ENCODE measurements at regions not wholly inside any gene's neighbourhood (a gene's known extent, or its start where the extent isn't known, plus 50 kb on each side); places are given as distances from the start of the nearest gene placed in this dataset.

DNA sequence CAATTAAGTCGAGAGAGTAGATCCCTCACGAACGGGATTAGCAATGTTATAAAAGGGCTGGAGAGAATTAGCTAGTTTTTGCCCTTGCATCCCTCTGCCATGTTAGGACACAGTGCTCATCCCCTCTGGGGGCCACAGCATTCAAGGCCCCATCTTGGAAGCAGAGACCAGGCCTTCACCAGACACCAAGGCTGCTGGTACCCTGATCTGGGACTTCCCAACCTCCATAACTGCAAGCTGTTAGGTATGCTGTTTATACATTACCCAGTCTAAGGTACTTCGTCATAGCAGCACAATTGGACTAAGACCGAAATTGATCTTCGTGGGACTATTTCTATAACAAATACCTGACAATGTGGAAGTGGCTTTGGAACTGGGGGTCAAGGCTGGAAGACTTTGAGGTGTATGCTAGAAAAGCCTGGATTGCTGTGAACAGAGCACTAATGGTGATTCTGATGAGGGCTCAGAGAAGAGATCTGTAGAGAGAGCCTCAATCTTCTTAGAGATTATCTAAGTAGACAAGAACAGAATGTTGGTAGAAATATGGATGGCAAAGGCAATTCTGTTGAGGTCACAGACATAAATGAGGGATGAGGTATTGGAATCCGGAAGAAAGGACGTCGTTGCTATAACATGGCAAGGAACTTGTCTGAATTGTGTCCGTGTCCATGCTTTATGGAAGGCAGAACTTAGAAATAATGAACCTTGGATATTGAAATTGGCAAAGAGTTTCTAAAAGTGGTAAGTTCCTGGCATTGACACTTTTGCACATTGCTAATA, 83.8 kb upstream of the KIF26B start:
- CTCF ChIA-PET: interaction anchor here (0.9 to 1.1 kb wide), 2 partner anchors 9 to 29 kb away, joined by 3 read pairs; no protein-coding TSS in a partner anchor

More for the DNA sequence above, 83.8 kb upstream of the KIF26B start:
- H3K4me1 ChIP-seq (ENCODE audit: control insufficient read depth, extremely low read depth, insufficient read depth, low read length): no peaks in the 10 kb centered on the region
- H3K9me1 ChIP-seq (replicated peaks; ENCODE audit: control insufficient read depth, extremely low read depth, insufficient read depth, low read length): no peaks in the 10 kb centered on the region
- no peaks in the 10 kb centered on the region for H3K79me2 ChIP-seq (ENCODE audit: control insufficient read depth, insufficient read depth, low read length)
- no peaks in the 10 kb centered on the region for H3K36me3 ChIP-seq (ENCODE audit: control insufficient read depth in 2 of 2, extremely low read depth in 1 of 2, insufficient read depth in 2 of 2, low read length in 2 of 2)
- no peak overlapping the region for H2AFZ ChIP-seq (ENCODE audit: low read depth, low read length)
- no peaks in the 10 kb centered on the region for H4K20me1 ChIP-seq (replicated peaks; ENCODE audit: control insufficient read depth, extremely low read depth, insufficient read depth, low read length)
- no peak for TF ChIP-seq POLR2A (IDR thresholded peaks at IDR 0.05; ENCODE audit: low read depth, low read length)
- TF ChIP-seq GATA2 (IDR thresholded peaks at IDR 0.05; ENCODE audit: insufficient read depth, insufficient read length, low read depth, low read length): no peak
- TF ChIP-seq POLR2AphosphoS5 (IDR thresholded peaks at IDR 0.05; ENCODE audit: insufficient read depth, low read depth, low read length): no peak
- TF ChIP-seq EZH2 (IDR thresholded peaks at IDR 0.05; ENCODE audit: borderline replicate concordance, low read depth, low read length, severe bottlenecking): no peak
- TF ChIP-seq, protein P1, sequence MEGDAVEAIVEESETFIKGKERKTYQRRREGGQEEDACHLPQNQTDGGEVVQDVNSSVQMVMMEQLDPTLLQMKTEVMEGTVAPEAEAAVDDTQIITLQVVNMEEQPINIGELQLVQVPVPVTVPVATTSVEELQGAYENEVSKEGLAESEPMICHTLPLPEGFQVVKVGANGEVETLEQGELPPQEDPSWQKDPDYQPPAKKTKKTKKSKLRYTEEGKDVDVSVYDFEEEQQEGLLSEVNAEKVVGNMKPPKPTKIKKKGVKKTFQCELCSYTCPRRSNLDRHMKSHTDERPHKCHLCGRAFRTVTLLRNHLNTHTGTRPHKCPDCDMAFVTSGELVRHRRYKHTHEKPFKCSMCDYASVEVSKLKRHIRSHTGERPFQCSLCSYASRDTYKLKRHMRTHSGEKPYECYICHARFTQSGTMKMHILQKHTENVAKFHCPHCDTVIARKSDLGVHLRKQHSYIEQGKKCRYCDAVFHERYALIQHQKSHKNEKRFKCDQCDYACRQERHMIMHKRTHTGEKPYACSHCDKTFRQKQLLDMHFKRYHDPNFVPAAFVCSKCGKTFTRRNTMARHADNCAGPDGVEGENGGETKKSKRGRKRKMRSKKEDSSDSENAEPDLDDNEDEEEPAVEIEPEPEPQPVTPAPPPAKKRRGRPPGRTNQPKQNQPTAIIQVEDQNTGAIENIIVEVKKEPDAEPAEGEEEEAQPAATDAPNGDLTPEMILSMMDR (IDR thresholded peaks at IDR 0.05; ENCODE audit: extremely low read depth in 1 of 2, insufficient read depth in 1 of 2, low read depth in 1 of 2, low read length in 2 of 2): no peak
- TF ChIP-seq, protein P2, sequence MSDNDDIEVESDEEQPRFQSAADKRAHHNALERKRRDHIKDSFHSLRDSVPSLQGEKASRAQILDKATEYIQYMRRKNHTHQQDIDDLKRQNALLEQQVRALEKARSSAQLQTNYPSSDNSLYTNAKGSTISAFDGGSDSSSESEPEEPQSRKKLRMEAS (IDR thresholded peaks at IDR 0.05; ENCODE audit: insufficient read depth, insufficient read length): no peak
- no peak for TF ChIP-seq MYC (IDR thresholded peaks at IDR 0.05; ENCODE audit: low read depth, low read length)
- no peak for TF ChIP-seq FOS (IDR thresholded peaks at IDR 0.05; ENCODE audit: borderline replicate concordance, insufficient read depth, low read length)
- BruUV-seq (replicated peaks): no TSS peak
- no peaks in the 10 kb centered on the region for H3K27me3 ChIP-seq (ENCODE audit: control insufficient read depth in 2 of 2, insufficient read depth in 2 of 2, low read length in 2 of 2)
- no peak overlapping the region for H3K9ac ChIP-seq (replicated peaks; ENCODE audit: extremely low read depth, insufficient read depth, low read length)
- intact Hi-C loops (cut with micrococcal nuclease) (loop anchor here (10.0 kb wide), 1 partner anchor 224 kb away; no protein-coding TSS in a partner anchor), dilution Hi-C loops (cut with MboI; ENCODE audit: extremely low pct_ligation_motif_present, low sequenced_read_pairs) (no loop called here)
- FAIRE-seq: no peak
- no peaks in the 10 kb centered on the region for H3K9me3 ChIP-seq (replicated peaks; ENCODE audit: control insufficient read depth, insufficient read depth, low read length)
- no peak overlapping the region for H3K4me3 ChIP-seq (replicated peaks in 1 of 3; ENCODE audit: insufficient read depth in 1 of 3, low read depth in 1 of 3, low read length in 3 of 3)
- POLR2A ChIA-PET: no interaction called here
- no peak for DNase-seq (ENCODE audit: low read depth, low spot score)
- H3K27ac ChIP-seq (ENCODE audit: insufficient read depth, low read depth, low read length): no peak overlapping the region
- no peak overlapping the region for H3K4me2 ChIP-seq (ENCODE audit: insufficient read depth, low read length)
